DOHH2 (cell line): ENCODE measurements at regions not wholly inside any gene's neighbourhood (a gene's known extent, or its start where the extent isn't known, plus 50 kb on each side); places are given as distances from the start of the nearest gene placed in this dataset.

ENCODE experiments used
- H3F3A ChIP-seq: fragments of 200-600 bp; sonication (generic), shearing (Covaris generic); 2 replicates; pipeline ENCODE4 v1.6.0; 2016; ENCODE audit warnings: antibody characterized with exemption, mild to moderate bottlenecking; ENCODE audit not compliant: control insufficient read depth, insufficient read depth
- H3K27ac ChIP-seq: fragments of 200-600 bp; sonication (generic); 2 replicates; pipeline ENCODE4 v1.5.1; 2014; ENCODE audit warnings: low read depth, mild to moderate bottlenecking, low read length, moderate library complexity
- H3K27me3 ChIP-seq: fragments of 200-600 bp; sonication (generic); 2 replicates; pipeline ENCODE4 v1.6.1; 2014; ENCODE audit warnings: mild to moderate bottlenecking, low read length, mixed read lengths; ENCODE audit not compliant: control insufficient read depth
- H3K36me3 ChIP-seq: fragments of 200-600 bp; sonication (generic); 2 replicates; pipeline ENCODE4 v1.6.1; 2014; ENCODE audit warnings: mild to moderate bottlenecking, low read length, moderate library complexity, mixed read lengths; ENCODE audit not compliant: control insufficient read depth
- H3K4me1 ChIP-seq: fragments of 200-600 bp; sonication (generic); 2 replicates; pipeline ENCODE4 v1.6.1; 2014; ENCODE audit warnings: mild to moderate bottlenecking, low read length, mixed read lengths; ENCODE audit not compliant: control insufficient read depth
- H3K4me2 ChIP-seq: fragments of 200-600 bp; sonication (generic); 2 replicates; pipeline ENCODE4 v1.6.0; 2014; ENCODE audit warnings: mild to moderate bottlenecking, low read length, moderate library complexity
- H3K4me3 ChIP-seq: fragments of 200-600 bp; sonication (generic); 2 replicates; pipeline ENCODE4 v1.5.1; 2014; ENCODE audit warnings: mild to moderate bottlenecking, low read length, mixed read lengths
- H3K79me2 ChIP-seq: fragments of 200-600 bp; sonication (generic); 2 replicates; pipeline ENCODE4 v1.6.1; 2014; ENCODE audit warnings: mild to moderate bottlenecking, low read length, mixed read lengths; ENCODE audit not compliant: control insufficient read depth
- H3K9me2 ChIP-seq: fragments of 200-600 bp; sonication (generic); replicated peaks from 2 replicates; pipeline ENCODE4 v1.6.1; 2014; ENCODE audit warnings: mild to moderate bottlenecking, low read length, mixed read lengths; ENCODE audit not compliant: control insufficient read depth
- H3K9me3 ChIP-seq: fragments of 200-600 bp; sonication (generic); 2 replicates; pipeline ENCODE4 v1.6.1; 2014; ENCODE audit warnings: antibody characterized with exemption, low read length, mixed read lengths; ENCODE audit not compliant: control insufficient read depth, insufficient read depth
- H4K20me1 ChIP-seq: fragments of 200-600 bp; sonication (generic); 2 replicates; pipeline ENCODE4 v1.6.0; 2014; ENCODE audit warnings: low read depth, mild to moderate bottlenecking, antibody characterized with exemption, low read length, moderate library complexity; ENCODE audit not compliant: control insufficient read depth, insufficient read depth
- EZH2phosphoT487 ChIP-seq: fragments of 200-600 bp; sonication (generic); IDR thresholded peaks from 2 replicates; pipeline ENCODE4 v1.6.1; 2017; ENCODE audit warnings: borderline replicate concordance, mild to moderate bottlenecking, antibody characterized with exemption, low read length, moderate library complexity, mixed read lengths
- TF ChIP-seq, protein P1 (sequence below): fragments of 200-600 bp; sonication (generic); IDR thresholded peaks from one replicate; pipeline ENCODE4 v1.5.1; 2014; ENCODE audit warnings: antibody characterized with exemption, mild to moderate bottlenecking, low read depth, low read length; ENCODE audit not compliant: poor library complexity, severe bottlenecking

- Histone ChIP-seq H3K4me3 (no peak overlapping the region), H3K9me2 (no peaks in the 10 kb centered on the region), H3K4me1 (no peaks in the 10 kb centered on the region), H3K27me3 (no peaks in the 10 kb centered on the region), H3F3A (no peaks in the 10 kb centered on the region), H3K27ac (no peak overlapping the region), H3K36me3 (no peaks in the 10 kb centered on the region), H3K4me2 (no peak overlapping the region), H3K9me3 (peaks cover 6% of the 10 kb centered on the region; the same call in 1 of the 2 replicates), H4K20me1 (no peaks in the 10 kb centered on the region), H3K79me2 (no peaks in the 10 kb centered on the region)
- TF ChIP-seq, protein P1, sequence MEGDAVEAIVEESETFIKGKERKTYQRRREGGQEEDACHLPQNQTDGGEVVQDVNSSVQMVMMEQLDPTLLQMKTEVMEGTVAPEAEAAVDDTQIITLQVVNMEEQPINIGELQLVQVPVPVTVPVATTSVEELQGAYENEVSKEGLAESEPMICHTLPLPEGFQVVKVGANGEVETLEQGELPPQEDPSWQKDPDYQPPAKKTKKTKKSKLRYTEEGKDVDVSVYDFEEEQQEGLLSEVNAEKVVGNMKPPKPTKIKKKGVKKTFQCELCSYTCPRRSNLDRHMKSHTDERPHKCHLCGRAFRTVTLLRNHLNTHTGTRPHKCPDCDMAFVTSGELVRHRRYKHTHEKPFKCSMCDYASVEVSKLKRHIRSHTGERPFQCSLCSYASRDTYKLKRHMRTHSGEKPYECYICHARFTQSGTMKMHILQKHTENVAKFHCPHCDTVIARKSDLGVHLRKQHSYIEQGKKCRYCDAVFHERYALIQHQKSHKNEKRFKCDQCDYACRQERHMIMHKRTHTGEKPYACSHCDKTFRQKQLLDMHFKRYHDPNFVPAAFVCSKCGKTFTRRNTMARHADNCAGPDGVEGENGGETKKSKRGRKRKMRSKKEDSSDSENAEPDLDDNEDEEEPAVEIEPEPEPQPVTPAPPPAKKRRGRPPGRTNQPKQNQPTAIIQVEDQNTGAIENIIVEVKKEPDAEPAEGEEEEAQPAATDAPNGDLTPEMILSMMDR = no peak
Observed at GRCh38 chr6:168925671-168926070, 328.0 kb downstream of the THBS2 start.

DNA sequence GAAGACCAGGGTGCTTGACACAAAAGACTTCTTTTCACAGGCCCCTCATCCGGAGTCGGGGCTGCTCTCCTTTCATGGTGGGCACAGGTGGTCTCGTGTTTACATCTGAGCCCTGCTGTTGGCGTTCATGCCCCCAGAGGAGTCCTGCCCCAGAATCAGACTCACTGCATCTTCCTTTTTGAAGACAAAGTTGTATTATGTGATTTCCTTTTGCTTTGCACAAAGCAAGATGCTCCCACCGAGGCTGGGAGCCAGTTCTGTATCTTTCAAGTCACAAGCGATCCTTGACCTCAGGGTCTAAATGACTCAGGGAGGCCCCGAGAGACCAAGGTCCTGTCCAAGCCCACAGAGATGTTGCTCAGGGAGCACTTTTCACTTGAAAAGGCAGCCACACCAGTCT is 330.5 kb downstream of the THBS2 start:
- Histone ChIP-seq H3F3A (no peaks in the 10 kb centered on the region), H3K27me3 (no peaks in the 10 kb centered on the region), H3K79me2 (no peaks in the 10 kb centered on the region), H3K4me1 (no peaks in the 10 kb centered on the region), H3K27ac (no peak overlapping the region), H3K9me2 (no peaks in the 10 kb centered on the region), H3K36me3 (no peaks in the 10 kb centered on the region), H3K9me3 (peaks cover 6% of the 10 kb centered on the region; the same call in 1 of the 2 replicates), H4K20me1 (no peaks in the 10 kb centered on the region), H3K4me3 (no peak overlapping the region), H3K4me2 (no peak overlapping the region)
- no peak for TF ChIP-seq EZH2phosphoT487
- TF ChIP-seq, protein P1 = no peak

GRCh38 chr6:168922436-168922835 is 331.2 kb downstream of the THBS2 start:
- Histone ChIP-seq H3K27me3 (no peaks in the 10 kb centered on the region), H3K79me2 (no peaks in the 10 kb centered on the region), H3K4me1 (no peaks in the 10 kb centered on the region), H3K27ac (no peak overlapping the region), H3K4me3 (no peak overlapping the region), H3K9me2 (no peaks in the 10 kb centered on the region), H4K20me1 (no peaks in the 10 kb centered on the region), H3K9me3 (peaks cover 6% of the 10 kb centered on the region; the same call in 1 of the 2 replicates), H3K4me2 (no peak overlapping the region), H3K36me3 (no peaks in the 10 kb centered on the region), H3F3A (no peaks in the 10 kb centered on the region)
- TF ChIP-seq, protein P1 = no peak
- no peak for TF ChIP-seq EZH2phosphoT487

DNA sequence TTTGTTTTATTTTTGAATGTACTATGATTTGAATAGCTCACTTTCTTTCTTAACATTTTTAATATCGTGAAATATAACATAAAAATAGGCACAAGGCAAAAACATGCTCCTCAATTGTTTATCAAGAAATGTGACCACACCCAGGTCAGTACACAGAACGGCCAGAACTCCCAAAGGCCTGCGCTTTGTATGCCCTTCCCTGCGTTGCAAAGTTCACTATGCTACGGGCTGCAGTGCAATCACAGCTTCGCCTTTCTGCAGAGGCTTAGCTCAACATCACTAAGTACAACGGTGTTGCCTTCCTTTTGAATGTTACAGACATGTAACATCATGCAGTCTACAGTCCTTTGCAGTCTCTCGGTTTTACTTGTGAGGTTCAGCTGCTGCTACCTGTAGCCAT is 333.4 kb downstream of the THBS2 start:
- TF ChIP-seq, protein P1 = no peak
- TF ChIP-seq EZH2phosphoT487 = no peak
- Histone ChIP-seq H3K36me3 (no peaks in the 10 kb centered on the region), H3K4me2 (no peak overlapping the region), H3K9me2 (no peaks in the 10 kb centered on the region), H3F3A (no peaks in the 10 kb centered on the region), H3K27me3 (no peaks in the 10 kb centered on the region), H3K27ac (no peak overlapping the region), H3K9me3 (no peaks in the 10 kb centered on the region), H4K20me1 (no peaks in the 10 kb centered on the region), H3K4me3 (no peak overlapping the region), H3K79me2 (no peaks in the 10 kb centered on the region), H3K4me1 (no peaks in the 10 kb centered on the region)
